Large intestine (tissue), 3 donors: ENCODE measurements at regions not wholly inside any gene's neighbourhood (a gene's known extent, or its start where the extent isn't known, plus 50 kb on each side); places are given as distances from the start of the nearest gene placed in this dataset.

Experiments
- DNase-seq, 2 donors: peaks; one replicate each; pipeline versions ENCODE4 v3.0.0 to v3.0.0-alpha.2; 2013
- H3K27ac ChIP-seq: one replicate; pipeline ENCODE4 v1.5.1; 2013; ENCODE audit warnings: low read length
- H3K27me3 ChIP-seq: 2 replicates; pipeline ENCODE4 v1.6.1; 2013; ENCODE audit warnings: low read length; ENCODE audit not compliant: control insufficient read depth, insufficient read depth
- H3K36me3 ChIP-seq: 2 replicates; pipeline ENCODE4 v1.6.1; 2013; ENCODE audit warnings: low read length; ENCODE audit not compliant: control insufficient read depth, insufficient read depth
- H3K4me1 ChIP-seq: one replicate; pipeline ENCODE4 v1.6.1; 2013; ENCODE audit warnings: low read length; ENCODE audit not compliant: control insufficient read depth, insufficient read depth
- H3K4me3 ChIP-seq: one replicate; pipeline ENCODE4 v1.5.1; 2013; ENCODE audit warnings: low read length
- H3K9me3 ChIP-seq: one replicate; pipeline ENCODE4 v1.6.1; 2013; ENCODE audit warnings: mild to moderate bottlenecking, low read depth, low read length, moderate library complexity; ENCODE audit not compliant: control insufficient read depth
- WGBS: methylation state at CpG from one replicate; pipeline ENCODE4 v1.1.5; 2013; ENCODE audit warnings: low lambda C conversion rate; ENCODE audit not compliant: insufficient coverage; 5-methylcytosine and 5-hydroxymethylcytosine counted together

DNA sequence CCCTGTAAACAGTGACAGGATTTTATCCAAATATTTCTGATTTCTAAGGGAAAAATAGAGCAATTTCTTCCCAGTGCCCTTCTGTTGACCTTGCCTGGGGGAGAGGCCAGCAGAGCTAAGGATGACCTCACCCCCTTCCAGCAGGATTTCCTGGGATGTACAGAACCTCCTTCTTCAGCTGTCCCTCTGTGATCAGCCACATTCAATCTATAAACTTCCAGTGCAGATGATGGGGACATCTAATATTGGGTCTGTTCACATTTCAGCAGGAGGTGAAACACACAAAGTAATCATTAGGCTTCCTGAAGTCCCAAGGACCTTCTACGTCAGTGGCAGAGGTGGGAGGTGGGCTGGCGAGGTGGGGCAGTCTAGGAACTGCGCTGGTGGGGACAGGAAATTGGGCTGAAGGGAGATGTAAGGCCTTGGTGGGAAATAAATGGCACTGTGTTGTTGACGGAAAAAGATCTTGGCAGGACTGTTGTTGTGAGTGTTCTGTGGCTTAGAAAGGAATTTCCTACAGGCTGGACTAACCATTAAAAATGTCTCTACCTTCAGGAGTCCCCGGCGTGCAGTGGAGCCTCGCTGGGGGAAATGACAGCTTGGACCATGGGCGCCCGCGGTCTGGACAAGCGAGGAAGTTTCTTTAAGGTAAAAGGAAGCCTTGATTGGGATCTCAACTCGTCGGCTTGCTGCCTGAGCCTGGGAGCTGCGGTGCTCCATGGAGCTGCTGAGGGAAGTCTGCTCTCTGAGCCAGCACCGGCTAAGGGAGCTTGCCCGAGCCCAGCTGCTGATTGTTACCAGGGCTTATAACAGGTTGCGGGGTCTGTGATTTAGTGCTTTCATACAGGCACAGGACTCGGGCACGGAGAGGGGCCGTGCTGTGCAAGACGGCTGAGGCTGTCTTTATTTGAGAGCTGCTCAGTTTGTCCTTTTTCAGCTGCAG, 127.9 kb upstream of the NAA20 start:
- DNase-seq, result peak in 1 of 2 donors; percentile 72
- Histone ChIP-seq H3K27me3 (no peaks in the 10 kb centered on the region), H3K36me3 (peaks cover 13% of the 10 kb centered on the region), H3K27ac (peak overlapping the region; percentile 93), H3K9me3 (no peaks in the 10 kb centered on the region), H3K4me3 (peak overlapping the region; percentile 20), H3K4me1 (peaks cover 63% of the 10 kb centered on the region)
- WGBS, result 0% methylated on average over 1 of the region's 21 CpGs

DNA sequence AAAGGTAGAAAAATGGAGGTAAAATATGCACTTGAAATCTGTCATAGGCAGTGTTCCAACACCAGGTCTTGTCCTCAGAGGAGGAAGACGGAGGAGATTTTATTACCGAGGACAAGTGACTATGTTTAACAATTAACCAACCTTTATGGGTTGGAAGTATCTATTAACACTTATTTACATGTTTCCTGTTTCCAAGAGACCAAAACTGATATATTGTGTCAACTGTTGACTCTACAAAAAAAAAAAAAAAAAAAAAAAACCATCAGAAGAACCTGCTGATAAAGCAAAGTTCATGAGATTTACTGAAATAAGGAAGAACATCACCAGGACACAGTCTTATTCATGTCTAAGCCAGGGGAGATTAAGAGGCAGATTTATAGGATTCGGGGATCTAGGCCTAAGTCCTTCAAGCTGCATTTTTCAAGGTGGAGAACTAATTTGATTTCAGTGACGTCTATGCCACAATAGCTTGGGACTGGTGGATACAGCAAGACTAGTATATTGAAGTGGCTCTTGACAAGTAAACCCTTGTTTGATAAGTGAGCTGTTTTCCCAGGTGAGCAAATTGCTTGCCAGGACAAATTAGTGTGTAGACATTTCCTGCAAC, 126.6 kb upstream of the NAA20 start:
- no CpG with 5 or more reads among the region's 4 CpGs for WGBS
- Histone ChIP-seq H3K9me3 (no peaks in the 10 kb centered on the region), H3K27ac (peak overlapping the region; percentile 93), H3K4me1 (peaks cover 59% of the 10 kb centered on the region), H3K4me3 (no peak overlapping the region), H3K27me3 (no peaks in the 10 kb centered on the region), H3K36me3 (peaks cover 23% of the 10 kb centered on the region)
- DNase-seq, result peak; percentile 81 to 93

DNA sequence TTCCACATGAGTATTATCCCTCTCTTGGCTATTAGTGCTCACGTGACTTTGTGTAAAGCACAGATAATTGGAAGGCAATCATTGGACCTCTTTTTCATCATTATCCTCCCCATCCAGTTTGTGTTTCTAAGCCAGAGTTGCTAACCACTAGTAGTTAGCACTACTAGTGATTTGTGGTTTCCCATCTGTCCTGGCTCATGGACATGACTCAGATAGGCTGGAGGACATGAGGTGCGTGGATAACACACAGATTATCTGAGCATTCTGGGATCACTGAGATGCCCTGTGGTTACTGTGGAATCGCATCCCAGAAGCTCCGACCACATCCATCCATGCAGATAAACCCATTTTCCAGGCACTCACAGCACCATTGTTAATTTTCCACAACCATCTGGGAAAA, 123.8 kb upstream of the NAA20 start:
- no peak for DNase-seq
- WGBS, result no CpG with 5 or more reads among the region's 4 CpGs
- Histone ChIP-seq H3K36me3 (peaks cover 30% of the 10 kb centered on the region), H3K4me3 (no peak overlapping the region), H3K27ac (no peak overlapping the region), H3K27me3 (no peaks in the 10 kb centered on the region), H3K9me3 (no peaks in the 10 kb centered on the region), H3K4me1 (peaks cover 33% of the 10 kb centered on the region)

DNA sequence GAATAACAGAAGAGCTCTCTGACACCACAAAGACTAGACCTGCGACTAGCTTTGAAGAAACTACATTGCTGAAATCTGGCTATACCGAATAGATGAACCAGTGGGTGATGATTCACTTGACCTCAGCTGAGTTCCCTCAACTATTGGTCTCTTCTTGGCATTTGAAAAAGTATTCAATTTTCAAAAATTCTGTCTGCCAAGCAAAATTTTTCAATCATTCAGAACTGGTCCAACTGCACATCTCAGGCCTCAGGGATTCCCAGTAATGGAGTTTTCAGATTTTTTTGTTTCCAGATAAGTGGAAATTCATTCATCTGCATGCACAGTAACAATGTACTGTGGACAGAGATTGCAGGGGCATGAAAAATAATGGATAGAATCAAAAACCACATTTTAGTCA, 121.4 kb upstream of the NAA20 start:
- Histone ChIP-seq H3K4me3 (no peak overlapping the region), H3K4me1 (peaks cover 14% of the 10 kb centered on the region), H3K36me3 (peaks cover 34% of the 10 kb centered on the region), H3K9me3 (peaks cover 12% of the 10 kb centered on the region), H3K27me3 (no peaks in the 10 kb centered on the region), H3K27ac (no peak overlapping the region)
- WGBS, result no CpG with 5 or more reads among the region's 2 CpGs
- no peak for DNase-seq

DNA sequence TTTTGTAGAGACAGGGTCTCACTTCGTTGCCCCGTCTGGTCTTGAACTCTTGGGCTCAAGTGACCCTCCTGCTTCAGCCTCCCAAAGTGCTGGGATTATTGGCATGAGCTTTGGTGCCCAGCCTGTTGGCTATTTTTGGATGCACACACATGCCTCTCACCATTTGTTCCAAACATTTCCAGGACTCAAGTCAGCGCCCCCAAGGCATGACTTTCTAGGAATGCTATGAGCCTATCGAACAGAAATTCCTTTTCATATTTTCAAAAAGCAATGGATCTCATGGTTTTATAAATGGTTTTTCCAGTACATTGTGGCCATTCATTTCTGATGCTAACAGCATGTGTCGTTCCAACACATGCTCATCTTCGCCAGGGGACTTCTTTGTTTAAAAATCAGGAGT, 119.3 kb upstream of the NAA20 start:
- Histone ChIP-seq H3K27me3 (no peaks in the 10 kb centered on the region), H3K9me3 (peaks cover 12% of the 10 kb centered on the region), H3K4me3 (no peak overlapping the region), H3K27ac (no peak overlapping the region), H3K36me3 (peaks cover 38% of the 10 kb centered on the region), H3K4me1 (peaks cover 3% of the 10 kb centered on the region)
- no peak for DNase-seq
- no CpG with 5 or more reads among the region's 6 CpGs for WGBS

DNA sequence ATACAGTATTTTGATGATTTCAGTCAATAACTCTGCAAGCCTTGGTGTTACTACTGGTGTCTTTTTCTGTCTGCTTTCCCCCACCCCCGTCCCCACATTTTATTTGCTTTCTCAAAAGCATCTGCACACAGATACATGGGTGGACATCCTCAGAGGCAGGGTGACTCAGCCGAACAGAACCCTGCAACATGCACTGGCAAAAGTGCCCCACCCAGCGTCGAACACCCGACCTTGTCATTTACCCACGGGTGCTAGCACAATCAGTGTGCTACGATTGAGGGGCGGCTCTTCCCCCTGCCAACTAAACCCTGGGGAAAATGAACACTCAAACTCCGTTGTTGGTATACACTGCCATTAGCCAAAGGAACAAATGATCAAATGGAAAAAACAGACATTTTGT, 115.9 kb upstream of the NAA20 start:
- peaks cover 18% of the 10 kb centered on the region for H3K36me3 ChIP-seq
- peaks cover 3% of the 10 kb centered on the region for H3K4me1 ChIP-seq

DNA sequence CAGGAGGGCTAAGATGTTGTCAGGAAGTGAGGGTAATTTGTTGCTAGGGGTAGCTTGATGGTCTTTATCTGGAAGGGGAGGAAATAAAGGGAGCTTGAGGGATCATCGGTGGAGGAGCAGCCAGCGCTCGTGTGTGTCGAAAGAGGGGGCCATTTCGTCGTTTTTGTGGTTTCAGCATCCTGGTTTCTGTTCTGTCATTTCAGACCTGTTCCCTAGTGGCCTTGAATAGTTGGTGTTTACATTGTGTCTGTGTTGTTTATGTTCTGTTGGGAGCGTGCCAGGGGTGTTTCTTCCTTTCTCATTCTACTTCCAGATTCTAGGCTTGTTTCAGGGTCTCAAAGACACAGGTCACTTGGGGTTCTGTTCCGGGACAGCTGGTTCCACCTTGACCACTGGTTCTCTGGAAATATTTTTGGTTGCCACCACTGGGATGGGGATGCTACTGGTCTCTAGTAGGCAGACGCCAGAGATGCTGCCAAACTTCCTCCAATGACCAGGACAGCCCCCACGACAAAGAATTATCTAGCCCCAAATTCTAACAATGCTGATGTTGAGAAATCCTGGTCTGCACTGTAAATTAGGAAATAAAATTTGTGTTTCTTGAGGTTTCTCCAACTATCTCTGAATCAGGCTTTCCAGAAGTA, 113.9 kb upstream of the NAA20 start:
- H3K27ac ChIP-seq, result no peak overlapping the region

More for the DNA sequence above, 115.9 kb upstream of the NAA20 start:
- H3K9me3 ChIP-seq, result peaks cover 12% of the 10 kb centered on the region
- H3K27me3 ChIP-seq, result no peaks in the 10 kb centered on the region
- no peak overlapping the region for H3K4me3 ChIP-seq
- no peak for DNase-seq
- no peak overlapping the region for H3K27ac ChIP-seq
- WGBS, result no CpG with 5 or more reads among the region's 9 CpGs

DNA sequence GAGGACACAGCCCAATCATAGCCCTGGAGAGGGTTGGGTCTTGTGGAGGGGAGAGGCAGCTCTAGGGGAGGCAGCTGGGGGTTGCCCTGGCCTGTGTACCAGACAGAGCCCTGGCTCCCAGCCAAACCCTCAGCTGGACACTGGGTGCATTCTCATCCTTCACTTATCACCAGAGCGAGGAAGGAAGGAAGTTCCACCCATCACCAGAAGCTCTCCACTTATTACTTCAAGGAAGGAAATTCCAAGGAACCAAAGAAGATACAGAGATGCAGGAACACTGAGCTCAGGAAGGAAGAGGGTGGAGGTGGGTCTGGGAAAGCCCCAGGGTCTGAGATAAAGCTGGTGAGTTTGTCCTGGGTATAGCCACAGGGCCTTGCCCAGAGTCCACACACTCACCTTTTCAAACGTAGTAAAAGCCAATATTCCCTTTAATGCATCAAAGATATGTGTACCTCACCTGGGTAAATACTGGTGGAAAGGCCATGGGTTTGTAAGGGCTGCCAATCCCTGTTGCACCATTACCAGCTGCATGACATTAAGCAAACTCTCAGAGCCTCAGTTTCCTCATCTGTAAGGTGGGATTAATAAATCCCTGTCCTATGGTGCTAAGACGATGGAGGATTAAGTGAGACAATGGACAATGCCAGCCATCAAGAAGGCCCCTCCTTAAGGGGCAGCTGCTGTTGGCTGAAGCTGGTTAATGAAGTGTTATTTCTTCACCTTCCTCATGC, 109.7 kb upstream of the NAA20 start:
- DNase-seq, result no peak
- Histone ChIP-seq H3K27ac (no peak overlapping the region), H3K9me3 (no peaks in the 10 kb centered on the region), H3K4me3 (no peak overlapping the region), H3K27me3 (no peaks in the 10 kb centered on the region), H3K4me1 (peaks cover 4% of the 10 kb centered on the region), H3K36me3 (peaks cover 8% of the 10 kb centered on the region)
- no CpG with 5 or more reads among the region's 3 CpGs for WGBS

More for the DNA sequence above, 113.9 kb upstream of the NAA20 start:
- Histone ChIP-seq H3K9me3 (peaks cover 12% of the 10 kb centered on the region), H3K4me3 (no peak overlapping the region), H3K36me3 (peaks cover 14% of the 10 kb centered on the region), H3K27me3 (no peaks in the 10 kb centered on the region), H3K4me1 (peaks cover 4% of the 10 kb centered on the region)
- 60% methylated on average over 1 of the region's 10 CpGs for WGBS
- DNase-seq, result peak; percentile 47 to 51

DNA sequence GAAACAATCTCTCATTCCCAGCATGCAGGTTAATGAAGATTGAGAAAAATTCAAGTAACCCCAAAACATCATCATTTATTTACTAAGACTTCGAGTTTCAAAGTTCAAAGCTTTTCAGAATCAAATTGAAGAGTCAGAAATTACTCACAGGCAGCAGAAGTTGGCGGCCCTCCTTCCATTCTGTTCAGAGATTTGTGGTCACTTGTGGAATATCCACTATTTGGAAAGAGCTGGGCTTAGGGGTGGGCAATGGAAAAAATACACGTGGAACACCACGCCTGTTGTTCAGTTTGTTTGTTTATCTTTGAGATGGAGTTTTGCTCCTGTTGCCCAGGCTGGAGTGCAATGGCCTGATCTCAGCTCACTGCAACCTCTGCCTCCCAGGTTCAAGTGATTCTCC, 108.6 kb upstream of the NAA20 start:
- Histone ChIP-seq H3K4me3 (no peak overlapping the region), H3K9me3 (no peaks in the 10 kb centered on the region), H3K36me3 (peaks cover 7% of the 10 kb centered on the region), H3K27ac (no peak overlapping the region), H3K27me3 (no peaks in the 10 kb centered on the region), H3K4me1 (peaks cover 4% of the 10 kb centered on the region)
- no peak for DNase-seq
- WGBS, result no CpG with 5 or more reads among the region's 4 CpGs

DNA sequence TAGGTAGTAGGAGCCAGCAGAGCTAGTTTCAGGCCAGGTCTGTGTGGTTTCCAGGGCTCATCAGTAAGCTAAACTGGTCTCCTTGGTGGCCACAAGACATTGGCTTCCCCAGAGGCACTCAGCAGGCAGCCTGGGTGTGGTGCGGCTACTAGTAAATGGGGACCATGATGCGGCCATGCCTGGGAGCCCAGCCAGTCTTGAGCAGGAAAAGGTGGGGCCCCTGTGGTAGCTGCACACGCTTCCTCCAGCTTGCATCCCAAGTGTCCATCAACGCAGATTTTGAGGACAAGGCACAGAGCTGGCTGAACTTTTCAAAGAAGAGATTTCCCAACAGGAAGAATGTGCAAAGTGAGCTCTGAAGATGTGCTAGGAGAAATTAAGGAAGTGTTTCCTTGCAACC, 107.4 kb upstream of the NAA20 start:
- Histone ChIP-seq H3K4me3 (no peak overlapping the region), H3K9me3 (no peaks in the 10 kb centered on the region), H3K27ac (no peak overlapping the region), H3K4me1 (peaks cover 4% of the 10 kb centered on the region), H3K36me3 (peaks cover 7% of the 10 kb centered on the region), H3K27me3 (no peaks in the 10 kb centered on the region)
- no CpG with 5 or more reads among the region's 4 CpGs for WGBS
- no peak for DNase-seq
